ENCODE measurements at regions not wholly inside any gene's neighbourhood (a gene's known extent, or its start where the extent isn't known, plus 50 kb on each side); places are given as distances from the start of the nearest gene placed in this dataset.

- ATAC-seq: no peak
- intact Hi-C loops (cut with micrococcal nuclease) (no loop called here), in situ Hi-C loops (cut with MboI) (loop anchor here (25.0 kb wide), 1 partner anchor 1806 kb away; no protein-coding TSS in a partner anchor)
- TF ChIP-seq CREBBP (IDR thresholded peaks at IDR 0.05; ENCODE audit: low read depth, low read length): no peak
- no peaks in the 10 kb centered on the region for H3K27me3 ChIP-seq (ENCODE audit: control insufficient read depth in 2 of 2, insufficient read depth in 2 of 2, low read length in 2 of 2)
- no peak overlapping the region for H3K27ac ChIP-seq (ENCODE audit: extremely low read depth, low read depth, low read length)
- H2AFZ ChIP-seq (ENCODE audit: low read depth, low read length): no peak overlapping the region
- CTCF ChIA-PET (ENCODE audit: low intra/inter-chr PET ratio): no interaction called here
- H3K4me1 ChIP-seq (replicated peaks in 1 of 2; ENCODE audit: control insufficient read depth in 2 of 2, insufficient read depth in 2 of 2, low read length in 2 of 2): no peaks in the 10 kb centered on the region
- no peaks in the 10 kb centered on the region for H3K9me3 ChIP-seq (replicated peaks; ENCODE audit: control insufficient read depth, insufficient read depth, low read depth, low read length)
- H3K4me3 ChIP-seq: no peak overlapping the region
- H3K79me2 ChIP-seq (ENCODE audit: control insufficient read depth, insufficient read depth, low read length): no peaks in the 10 kb centered on the region
- no peak overlapping the region for H3K9ac ChIP-seq (ENCODE audit: insufficient read depth in 1 of 2, low read depth in 2 of 2, low read length in 2 of 2)
- no peaks in the 10 kb centered on the region for H4K20me1 ChIP-seq (replicated peaks; ENCODE audit: control insufficient read depth, insufficient read depth, low read length)
- H3K9me1 ChIP-seq (ENCODE audit: control insufficient read depth, insufficient read depth, low read length): no peaks in the 10 kb centered on the region
- no peak for FAIRE-seq
- DNase-seq (ENCODE audit: extremely low read depth in 1 of 4, low spot score in 3 of 4): no peak
- H3K36me3 ChIP-seq (ENCODE audit: control insufficient read depth, insufficient read depth, low read length): no peaks in the 10 kb centered on the region
- BruUV-seq (replicated peaks): no TSS peak
- POLR2A ChIA-PET: no interaction called here
- H3K4me2 ChIP-seq (ENCODE audit: insufficient read depth, low read length): no peak overlapping the region
- 0% methylated on average over 1 of the region's 2 CpGs for WGBS (ENCODE audit: insufficient coverage, low coverage, missing lambda C conversion rate)
These were observed 296.4 kb downstream of the TUSC7 start for GRCh38 chr3:117005911-117006522.

GRCh38 chr3:117010318-117010717, 300.7 kb downstream of the TUSC7 start:
- H3K9me3 ChIP-seq (replicated peaks; ENCODE audit: control insufficient read depth, insufficient read depth, low read depth, low read length): no peaks in the 10 kb centered on the region
- CTCF ChIA-PET (ENCODE audit: low intra/inter-chr PET ratio): no interaction called here
- H3K36me3 ChIP-seq (ENCODE audit: control insufficient read depth, insufficient read depth, low read length): no peaks in the 10 kb centered on the region
- intact Hi-C loops (cut with micrococcal nuclease): no loop called here
- no peak overlapping the region for H3K4me2 ChIP-seq (ENCODE audit: insufficient read depth, low read length)
- H3K9me1 ChIP-seq (ENCODE audit: control insufficient read depth, insufficient read depth, low read length): no peaks in the 10 kb centered on the region
- in situ Hi-C loops (cut with MboI): loop anchor here (25.0 kb wide), 1 partner anchor 1802 kb away; no protein-coding TSS in a partner anchor
- 22% methylated on average over 1 of the region's 1 CpG for WGBS (ENCODE audit: insufficient coverage, low coverage, missing lambda C conversion rate)
- H3K4me3 ChIP-seq: no peak overlapping the region
- no peaks in the 10 kb centered on the region for H3K79me2 ChIP-seq (ENCODE audit: control insufficient read depth, insufficient read depth, low read length)
- H2AFZ ChIP-seq (ENCODE audit: low read depth, low read length): no peak overlapping the region
- ATAC-seq: no peak
- TF ChIP-seq E2F1 (CRISPR knock-in tag; IDR thresholded peaks at IDR 0.05) (no peak), SMC3 (conservative IDR thresholded peaks at IDR 0.05; ENCODE audit: insufficient read depth, low read depth, low read length) (no peak), SIRT6 (IDR thresholded peaks at IDR 0.05; ENCODE audit: low read depth, low read length) (no peak), MEF2D (tag; conservative IDR thresholded peaks at IDR 0.05; ENCODE audit: low read depth) (no peak), ZNF165 (CRISPR knock-in tag; IDR thresholded peaks at IDR 0.05; ENCODE audit: borderline replicate concordance) (no peak), ZNF133 (CRISPR knock-in tag; IDR thresholded peaks at IDR 0.05) (no peak), SMARCA5 (IDR thresholded peaks at IDR 0.05) (no peak), RFX1 (IDR thresholded peaks at IDR 0.05) (no peak), RBM39 (optimal IDR thresholded peaks at IDR 0.05; ENCODE audit: low read depth, low read length) (no peak)
- no peak overlapping the region for H3K9ac ChIP-seq (ENCODE audit: insufficient read depth in 1 of 2, low read depth in 2 of 2, low read length in 2 of 2)
- no peaks in the 10 kb centered on the region for H3K27me3 ChIP-seq (ENCODE audit: control insufficient read depth in 2 of 2, insufficient read depth in 2 of 2, low read length in 2 of 2)
- no TSS peak for BruUV-seq (replicated peaks)
- FAIRE-seq: no peak
- DNase-seq (ENCODE audit: extremely low read depth in 1 of 4, low spot score in 3 of 4): no peak
- POLR2A ChIA-PET: no interaction called here
- H3K27ac ChIP-seq (ENCODE audit: extremely low read depth, low read depth, low read length): no peak overlapping the region
- H3K4me1 ChIP-seq (replicated peaks in 1 of 2; ENCODE audit: control insufficient read depth in 2 of 2, insufficient read depth in 2 of 2, low read length in 2 of 2): no peaks in the 10 kb centered on the region
- no peaks in the 10 kb centered on the region for H4K20me1 ChIP-seq (replicated peaks; ENCODE audit: control insufficient read depth, insufficient read depth, low read length)

Measured in K562 (cell line).